HFFc6 (cell line): ENCODE measurements at regions not wholly inside any gene's neighbourhood (a gene's known extent, or its start where the extent isn't known, plus 50 kb on each side); places are given as distances from the start of the nearest gene placed in this dataset.

ENCODE experiments used
- DNase-seq: peaks from one replicate; pipeline ENCODE4 v3.0.0-alpha.2; 2018
- H3K27ac Mint-ChIP-seq: 2 replicates; pipeline ENCODE4 v1.8.0; 2020; ENCODE audit warnings: mild to moderate bottlenecking, mixed read lengths
- H3K27me3 Mint-ChIP-seq: 2 replicates; pipeline ENCODE4 v1.8.0; 2021; ENCODE audit warnings: mild to moderate bottlenecking, moderate library complexity, mixed read lengths; ENCODE audit not compliant: insufficient read depth
- H3K36me3 Mint-ChIP-seq: 2 replicates; pipeline ENCODE4 v1.8.0; 2021; ENCODE audit warnings: low read depth, mixed read lengths
- H3K4me1 Mint-ChIP-seq: 2 replicates; pipeline ENCODE4 v1.8.0; 2020; ENCODE audit warnings: low read depth, mixed read lengths
- H3K4me3 Mint-ChIP-seq: 2 replicates; pipeline ENCODE4 v1.8.0; 2020; ENCODE audit warnings: mild to moderate bottlenecking, moderate library complexity, mixed read lengths
- H3K9me3 Mint-ChIP-seq: 2 replicates; pipeline ENCODE4 v1.8.0; 2020; ENCODE audit warnings: mild to moderate bottlenecking, mixed read lengths
- TF ChIP-seq, protein P1 (sequence below): fragments of 200-600 bp; sonication (generic); IDR thresholded peaks from 2 replicates; pipeline ENCODE4 v1.5.0; 2021; ENCODE audit warnings: antibody characterized with exemption, mild to moderate bottlenecking

DNA sequence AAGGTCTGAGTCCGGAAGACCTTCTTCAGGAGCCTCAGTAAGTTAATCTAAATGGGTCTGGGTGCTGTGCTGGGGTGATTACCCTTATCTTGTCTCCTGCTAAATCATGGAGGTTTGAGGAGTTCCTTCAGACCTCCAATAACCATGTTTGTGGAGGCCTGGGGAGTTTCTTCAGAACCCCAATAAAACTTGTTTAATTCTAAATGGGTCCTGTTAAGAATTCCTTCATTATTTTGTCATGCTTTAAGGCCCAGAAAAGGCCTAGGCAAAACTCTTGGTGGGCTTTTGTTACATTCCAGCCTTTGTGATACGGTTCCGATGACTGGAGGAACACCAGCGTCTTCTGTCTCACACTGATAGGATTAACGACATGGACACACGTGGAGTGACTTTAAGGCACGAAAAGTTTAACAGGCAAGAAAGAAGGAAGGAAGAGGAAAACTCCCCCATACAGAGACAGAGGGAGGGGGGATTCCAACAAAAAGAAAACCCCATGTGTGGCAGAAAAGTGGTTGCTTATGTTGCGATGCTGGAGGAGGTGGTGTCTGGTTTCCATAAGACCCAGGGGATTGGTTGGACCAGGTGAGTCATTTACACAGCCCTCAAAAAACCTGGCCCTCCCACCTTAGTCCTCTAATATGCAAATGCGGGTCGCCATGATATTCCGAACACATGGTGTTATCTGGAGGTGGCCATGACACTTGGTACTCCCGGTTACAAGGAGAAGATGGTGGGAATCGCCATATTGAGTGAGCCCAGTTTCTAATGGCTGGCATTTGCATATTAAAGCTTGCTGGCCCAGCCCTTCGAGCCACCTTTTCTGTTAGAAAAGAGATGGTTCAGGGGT, 72.6 kb upstream of the MFGE8 start:
- Mint-ChIP-seq H3K27me3 (peaks cover 2% of the 10 kb centered on the region; the same call in 1 of the 2 replicates), H3K4me1 (peaks cover 75% of the 10 kb centered on the region), H3K36me3 (0 out of 2 replicates have a peak, but pooled peaks cover 4% of the 10 kb centered on the region), H3K4me3 (no peak overlapping the region), H3K27ac (no peak overlapping the region), H3K9me3 (no peaks in the 10 kb centered on the region)
- TF ChIP-seq, protein P1, sequence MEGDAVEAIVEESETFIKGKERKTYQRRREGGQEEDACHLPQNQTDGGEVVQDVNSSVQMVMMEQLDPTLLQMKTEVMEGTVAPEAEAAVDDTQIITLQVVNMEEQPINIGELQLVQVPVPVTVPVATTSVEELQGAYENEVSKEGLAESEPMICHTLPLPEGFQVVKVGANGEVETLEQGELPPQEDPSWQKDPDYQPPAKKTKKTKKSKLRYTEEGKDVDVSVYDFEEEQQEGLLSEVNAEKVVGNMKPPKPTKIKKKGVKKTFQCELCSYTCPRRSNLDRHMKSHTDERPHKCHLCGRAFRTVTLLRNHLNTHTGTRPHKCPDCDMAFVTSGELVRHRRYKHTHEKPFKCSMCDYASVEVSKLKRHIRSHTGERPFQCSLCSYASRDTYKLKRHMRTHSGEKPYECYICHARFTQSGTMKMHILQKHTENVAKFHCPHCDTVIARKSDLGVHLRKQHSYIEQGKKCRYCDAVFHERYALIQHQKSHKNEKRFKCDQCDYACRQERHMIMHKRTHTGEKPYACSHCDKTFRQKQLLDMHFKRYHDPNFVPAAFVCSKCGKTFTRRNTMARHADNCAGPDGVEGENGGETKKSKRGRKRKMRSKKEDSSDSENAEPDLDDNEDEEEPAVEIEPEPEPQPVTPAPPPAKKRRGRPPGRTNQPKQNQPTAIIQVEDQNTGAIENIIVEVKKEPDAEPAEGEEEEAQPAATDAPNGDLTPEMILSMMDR = no peak
- DNase-seq = no peak

DNA sequence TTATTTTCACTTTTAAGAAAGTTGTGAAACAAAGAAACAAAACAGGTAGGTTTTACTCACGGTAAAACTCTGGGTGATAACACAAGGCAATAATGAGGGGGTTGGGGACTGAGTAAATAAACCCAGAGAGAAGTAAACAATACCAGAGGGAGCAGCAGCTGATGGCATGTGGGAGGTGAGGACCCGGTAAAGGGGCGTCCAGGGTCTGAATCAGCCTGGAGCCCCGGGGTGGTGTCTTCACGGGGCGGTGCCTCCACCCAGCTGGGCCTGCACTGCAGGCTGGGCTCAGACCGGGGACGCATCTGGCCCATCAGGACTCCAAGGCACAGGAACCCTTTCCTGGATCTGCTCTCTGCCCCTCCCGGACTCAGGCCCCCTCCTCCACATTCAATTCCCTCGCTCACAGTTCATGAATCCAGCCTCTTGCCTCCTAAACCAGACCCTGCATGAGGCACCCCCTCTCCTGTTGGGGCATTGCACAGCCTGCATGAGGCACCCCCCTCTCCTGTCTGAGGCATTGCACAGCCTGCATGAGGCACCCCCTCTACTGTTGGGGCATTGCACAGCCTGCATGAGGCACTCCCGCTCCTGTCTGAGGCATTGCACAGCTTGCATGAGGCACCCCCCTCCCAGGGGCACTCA, 73.9 kb upstream of the MFGE8 start:
- Mint-ChIP-seq H3K4me1 (peaks cover 75% of the 10 kb centered on the region), H3K4me3 (peak overlapping the region; percentile 82; the same call in 1 of the 2 replicates), H3K27me3 (no peaks in the 10 kb centered on the region), H3K36me3 (0 out of 2 replicates have a peak, but pooled peaks cover 4% of the 10 kb centered on the region), H3K9me3 (no peaks in the 10 kb centered on the region), H3K27ac (peak overlapping the region; percentile 90)
- TF ChIP-seq, protein P1 = no peak; the same call in 1 of the 2 replicates
- DNase-seq = no peak

DNA sequence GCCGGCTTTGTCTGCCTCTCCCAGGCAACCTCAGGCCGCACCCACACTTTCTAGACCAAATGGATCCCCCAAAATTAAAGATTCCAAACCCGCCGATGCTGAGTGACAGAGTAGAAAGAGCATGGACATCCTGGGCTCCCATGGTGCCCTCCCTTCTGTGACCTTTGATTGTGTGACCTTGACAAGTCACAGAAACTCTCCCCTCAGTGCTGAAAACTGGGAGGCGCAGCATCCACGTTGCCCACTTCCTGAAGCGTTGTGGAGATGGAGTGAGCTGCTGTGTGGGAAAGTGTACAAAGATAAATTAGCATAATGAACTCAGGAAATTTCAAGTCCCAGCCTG, 74.4 kb upstream of the MFGE8 start:
- H3K4me1 Mint-ChIP-seq = peaks cover 75% of the 10 kb centered on the region
- peak overlapping the region; percentile 82; the same call in 1 of the 2 replicates for H3K4me3 Mint-ChIP-seq
- H3K36me3 Mint-ChIP-seq = 0 out of 2 replicates have a peak, but pooled peaks cover 4% of the 10 kb centered on the region
- no peaks in the 10 kb centered on the region for H3K9me3 Mint-ChIP-seq
- TF ChIP-seq, protein P1 = 0 out of 2 replicates have a peak, but pooled peaks have one; percentile 5
- no peak for DNase-seq
- peak overlapping the region; percentile 90 for H3K27ac Mint-ChIP-seq
- H3K27me3 Mint-ChIP-seq = no peaks in the 10 kb centered on the region

DNA sequence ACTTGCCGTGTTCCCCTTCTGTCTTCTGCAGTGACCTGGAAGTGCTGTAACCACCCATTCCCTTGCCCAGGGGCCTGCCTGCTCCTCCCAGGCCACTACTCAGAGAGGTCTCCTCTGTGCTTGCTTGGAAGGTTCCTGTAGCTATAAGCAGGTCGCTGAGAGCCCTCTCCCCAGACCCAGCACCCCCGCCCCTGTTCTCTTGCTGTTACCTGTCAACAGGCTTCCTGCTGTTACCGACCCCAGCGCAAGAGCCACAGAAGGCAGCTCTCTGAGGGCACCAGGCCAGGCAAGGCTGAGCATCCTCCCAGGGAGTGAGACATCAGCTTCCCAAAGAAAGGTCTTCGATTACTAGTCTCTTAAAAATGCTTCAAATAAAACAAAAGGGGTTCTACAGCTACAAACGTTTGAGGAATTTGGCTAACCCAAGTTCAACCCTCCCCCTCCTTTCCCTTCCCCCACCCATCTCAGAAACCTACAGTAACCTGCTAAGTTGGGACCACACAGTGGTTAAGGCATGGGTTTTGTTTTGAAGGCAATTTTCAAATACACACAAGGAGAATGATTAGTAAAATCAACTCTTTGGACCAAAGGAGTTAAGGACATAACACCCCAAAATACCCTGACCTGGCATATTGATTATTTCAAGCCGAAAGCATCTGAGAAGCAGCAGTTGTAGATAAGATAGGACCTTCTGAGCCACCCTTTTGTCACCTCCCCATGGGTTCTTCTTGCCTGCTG, 74.9 kb upstream of the MFGE8 start:
- Mint-ChIP-seq H3K36me3 (0 out of 2 replicates have a peak, but pooled peaks cover 4% of the 10 kb centered on the region), H3K4me3 (peak overlapping the region; percentile 82), H3K9me3 (no peaks in the 10 kb centered on the region), H3K4me1 (peaks cover 72% of the 10 kb centered on the region), H3K27me3 (no peaks in the 10 kb centered on the region), H3K27ac (peak overlapping the region; percentile 90)
- DNase-seq = peak; percentile 38
- TF ChIP-seq, protein P1 = no peak

DNA sequence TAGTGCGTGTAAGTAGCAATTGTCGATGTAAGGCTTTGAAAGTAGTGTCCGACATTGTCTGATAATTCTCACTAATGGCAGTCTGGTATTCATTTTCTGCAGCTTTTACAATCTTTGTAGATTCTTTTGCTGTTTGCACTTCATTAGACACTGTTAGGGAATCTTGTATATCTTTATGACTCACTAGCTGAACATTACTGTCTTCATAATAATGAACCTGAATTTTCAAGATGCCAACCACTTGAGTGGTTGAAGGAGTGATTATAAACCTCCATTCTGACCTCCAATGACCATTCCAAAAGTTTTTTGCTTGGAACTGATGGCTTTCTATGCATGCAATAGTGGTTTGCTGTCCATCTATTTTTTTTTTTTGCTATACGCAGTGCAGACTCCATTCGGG, 76.4 kb upstream of the MFGE8 start:
- H3K9me3 Mint-ChIP-seq = no peaks in the 10 kb centered on the region
- H3K27ac Mint-ChIP-seq = peak overlapping the region; percentile 90
- TF ChIP-seq, protein P1 = no peak
- H3K4me3 Mint-ChIP-seq = peak overlapping the region; percentile 82
- no peaks in the 10 kb centered on the region for H3K27me3 Mint-ChIP-seq
- H3K4me1 Mint-ChIP-seq = peaks cover 74% of the 10 kb centered on the region
- DNase-seq = peak; percentile 95
- H3K36me3 Mint-ChIP-seq = 0 out of 2 replicates have a peak, but pooled peaks cover 4% of the 10 kb centered on the region
